ENCODE measurements at regions not wholly inside any gene's neighbourhood (a gene's known extent, or its start where the extent isn't known, plus 50 kb on each side); places are given as distances from the start of the nearest gene placed in this dataset.
A peak's percentile ranks its signal among the peaks of the same experiment; 100 is the strongest.

DNA sequence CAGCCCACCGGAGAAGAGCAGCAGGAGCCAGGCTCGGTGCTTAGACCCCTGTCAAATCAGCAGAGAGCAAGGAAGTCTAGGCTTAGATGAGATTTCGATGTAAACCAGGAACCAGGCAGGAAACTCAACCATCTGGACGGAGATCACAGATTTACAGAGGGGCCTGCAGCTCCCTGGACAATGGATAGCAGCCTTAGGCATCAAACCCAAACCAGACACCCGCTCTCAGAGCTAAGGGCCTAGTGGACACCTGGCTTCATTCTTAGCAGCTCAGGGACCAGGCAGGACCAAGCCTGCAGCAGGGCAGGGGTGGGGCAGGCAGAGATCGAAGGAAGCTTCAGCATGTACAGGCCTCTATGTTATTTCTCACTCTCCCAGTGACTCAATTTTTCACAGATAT lies 127.8 kb upstream of the FMN2 start:
- TF ChIP-seq, protein P1, sequence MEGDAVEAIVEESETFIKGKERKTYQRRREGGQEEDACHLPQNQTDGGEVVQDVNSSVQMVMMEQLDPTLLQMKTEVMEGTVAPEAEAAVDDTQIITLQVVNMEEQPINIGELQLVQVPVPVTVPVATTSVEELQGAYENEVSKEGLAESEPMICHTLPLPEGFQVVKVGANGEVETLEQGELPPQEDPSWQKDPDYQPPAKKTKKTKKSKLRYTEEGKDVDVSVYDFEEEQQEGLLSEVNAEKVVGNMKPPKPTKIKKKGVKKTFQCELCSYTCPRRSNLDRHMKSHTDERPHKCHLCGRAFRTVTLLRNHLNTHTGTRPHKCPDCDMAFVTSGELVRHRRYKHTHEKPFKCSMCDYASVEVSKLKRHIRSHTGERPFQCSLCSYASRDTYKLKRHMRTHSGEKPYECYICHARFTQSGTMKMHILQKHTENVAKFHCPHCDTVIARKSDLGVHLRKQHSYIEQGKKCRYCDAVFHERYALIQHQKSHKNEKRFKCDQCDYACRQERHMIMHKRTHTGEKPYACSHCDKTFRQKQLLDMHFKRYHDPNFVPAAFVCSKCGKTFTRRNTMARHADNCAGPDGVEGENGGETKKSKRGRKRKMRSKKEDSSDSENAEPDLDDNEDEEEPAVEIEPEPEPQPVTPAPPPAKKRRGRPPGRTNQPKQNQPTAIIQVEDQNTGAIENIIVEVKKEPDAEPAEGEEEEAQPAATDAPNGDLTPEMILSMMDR (IDR thresholded peaks at IDR 0.05): no peak
- H3K4me1 Mint-ChIP-seq (ENCODE audit: low read depth): no peaks in the 10 kb centered on the region
- CTCF ChIA-PET: no interaction called here

DNA sequence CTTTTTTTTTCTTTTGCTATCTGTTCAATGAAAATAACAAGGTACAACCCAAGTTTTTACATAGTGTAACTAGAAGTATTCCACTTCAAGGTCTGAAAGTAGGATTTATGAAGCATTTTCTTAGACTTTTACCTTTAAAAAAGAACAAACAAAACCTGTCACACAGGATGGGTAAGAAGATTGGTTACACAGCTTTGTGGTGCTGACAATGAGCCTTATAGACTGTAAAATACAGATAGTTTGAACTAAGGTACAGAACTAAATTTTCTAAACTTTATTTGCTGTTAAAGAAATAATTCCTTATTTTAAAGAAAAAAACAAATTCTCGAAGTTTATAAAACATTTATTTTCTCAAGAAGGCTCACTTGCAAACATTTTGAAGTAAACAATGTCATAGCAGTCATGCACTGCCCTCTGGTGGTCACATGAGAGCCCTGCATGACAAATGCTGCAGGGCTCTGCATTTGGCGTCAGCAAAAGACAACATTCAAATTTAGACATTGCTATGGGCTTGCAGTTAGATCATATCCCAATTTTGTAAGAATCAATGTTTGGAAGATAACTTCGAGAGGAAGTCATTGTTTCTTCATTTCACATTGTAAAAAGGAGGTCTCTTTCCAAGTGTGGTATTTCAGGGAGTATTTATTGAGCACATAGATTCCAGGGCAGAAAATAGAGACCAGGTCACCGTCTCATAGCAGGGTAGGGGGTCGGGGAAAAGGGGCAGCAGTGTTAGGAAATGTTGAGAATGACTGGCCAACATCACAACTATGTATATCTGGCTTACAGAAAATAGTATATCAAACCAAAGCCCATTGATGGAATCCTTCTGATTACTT lies 115.3 kb upstream of the FMN2 start:
- no peaks in the 10 kb centered on the region for H3K36me3 ChIP-seq (ENCODE audit: insufficient read depth, low read length)
- Mint-ChIP-seq H3K27ac (no peak overlapping the region), H3K36me3 (ENCODE audit: low read depth) (no peaks in the 10 kb centered on the region), H3K27me3 (peaks cover 23% of the 10 kb centered on the region), H3K9me3 (peaks cover 15% of the 10 kb centered on the region), H3K4me1 (ENCODE audit: low read depth) (no peaks in the 10 kb centered on the region), H3K4me3 (no peak overlapping the region)
- ATAC-seq (ENCODE audit: poor library complexity) (peak; percentile 39), DNase-seq (peak in 13 of 14 experiments; percentile 12 to 63 (median 27))
- no peaks in the 10 kb centered on the region for H3K27me3 ChIP-seq (ENCODE audit: control insufficient read depth in 1 of 2, insufficient read depth in 2 of 2, low read length in 2 of 2)
- ChIA-PET POLR2A (no interaction called here), CTCF (no interaction called here)
- H3K27ac ChIP-seq (ENCODE audit: low read depth in 1 of 2, low read length in 2 of 2): no peak overlapping the region
- H3K9me3 ChIP-seq (ENCODE audit: control insufficient read depth in 1 of 2, insufficient read depth in 1 of 2, low read length in 2 of 2): peaks cover 0 to 10% of the 10 kb centered on the region in 2 experiments
- intact Hi-C loops (cut with DNase I, micrococcal nuclease): loop anchor here (1.0 to 5.0 kb wide), 3 partner anchors 25 to 1724 kb away; no protein-coding TSS in a partner anchor
- TF ChIP-seq, protein P1 (IDR thresholded peaks at IDR 0.05): peak; percentile 98
- no peak overlapping the region for H3K4me3 ChIP-seq (ENCODE audit: low read length)
- no peaks in the 10 kb centered on the region for H3K4me1 ChIP-seq (ENCODE audit: insufficient read depth, low read length)

More for the DNA sequence above, 127.8 kb upstream of the FMN2 start:
- Mint-ChIP-seq H3K36me3 (ENCODE audit: low read depth) (no peaks in the 10 kb centered on the region), H3K4me3 (no peak overlapping the region), H3K9me3 (no peaks in the 10 kb centered on the region), H3K27ac (no peak overlapping the region), H3K27me3 (peaks cover 15% of the 10 kb centered on the region)
- no peaks in the 10 kb centered on the region for H3K36me3 ChIP-seq (ENCODE audit: insufficient read depth, low read length)
- H3K27me3 ChIP-seq (ENCODE audit: control insufficient read depth in 1 of 2, insufficient read depth in 2 of 2, low read length in 2 of 2): no peaks in the 10 kb centered on the region
- H3K4me3 ChIP-seq (ENCODE audit: low read length): no peak overlapping the region
- peaks cover 0 to 5% of the 10 kb centered on the region in 2 experiments for H3K9me3 ChIP-seq (ENCODE audit: control insufficient read depth in 1 of 2, insufficient read depth in 1 of 2, low read length in 2 of 2)
- H3K27ac ChIP-seq (ENCODE audit: low read depth in 1 of 2, low read length in 2 of 2): no peak overlapping the region
- DNase-seq (no peak), ATAC-seq (ENCODE audit: poor library complexity) (no peak)
- POLR2A ChIA-PET: no interaction called here
- no peaks in the 10 kb centered on the region for H3K4me1 ChIP-seq (ENCODE audit: insufficient read depth, low read length)
- intact Hi-C loops (cut with DNase I, micrococcal nuclease): no loop called here

DNA sequence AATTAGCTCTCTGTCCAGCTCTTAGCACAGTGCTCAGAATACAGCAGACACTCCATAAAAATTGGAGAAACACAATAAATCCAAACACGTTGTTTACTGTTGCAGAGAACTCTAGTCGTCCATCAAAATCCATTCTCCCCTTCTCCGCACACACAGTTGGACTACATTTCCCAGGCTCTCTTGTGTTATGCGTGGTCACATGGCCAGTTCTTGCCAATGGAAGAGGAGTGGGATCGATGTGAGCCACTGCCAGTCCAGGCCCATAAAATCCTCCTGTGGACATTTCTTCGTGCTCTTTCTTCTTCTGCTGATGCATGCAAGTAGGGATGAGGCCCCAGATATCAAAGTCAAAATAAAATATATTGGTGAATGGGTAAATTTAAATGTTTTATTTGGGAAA lies 114.3 kb upstream of the FMN2 start:
- no peak for DNase-seq
- intact Hi-C loops (cut with DNase I, micrococcal nuclease): loop anchor here (2.0 to 5.0 kb wide), 2 partner anchors 27 to 1725 kb away; no protein-coding TSS in a partner anchor
- Histone ChIP-seq H3K9me3 (ENCODE audit: control insufficient read depth in 1 of 2, insufficient read depth in 1 of 2, low read length in 2 of 2) (peaks cover 2 to 16% of the 10 kb centered on the region in 2 experiments), H3K27ac (ENCODE audit: low read depth in 1 of 2, low read length in 2 of 2) (no peak overlapping the region), H3K4me1 (ENCODE audit: insufficient read depth, low read length) (no peaks in the 10 kb centered on the region), H3K4me3 (ENCODE audit: low read length) (no peak overlapping the region), H3K36me3 (ENCODE audit: insufficient read depth, low read length) (no peaks in the 10 kb centered on the region), H3K27me3 (ENCODE audit: control insufficient read depth in 1 of 2, insufficient read depth in 2 of 2, low read length in 2 of 2) (no peaks in the 10 kb centered on the region)
- Mint-ChIP-seq H3K9me3 (peaks cover 15% of the 10 kb centered on the region), H3K4me3 (no peak overlapping the region), H3K27me3 (peaks cover 13% of the 10 kb centered on the region), H3K36me3 (ENCODE audit: low read depth) (no peaks in the 10 kb centered on the region), H3K4me1 (ENCODE audit: low read depth) (no peaks in the 10 kb centered on the region), H3K27ac (no peak overlapping the region)
- ChIA-PET CTCF (no interaction called here), POLR2A (no interaction called here)
- ATAC-seq (ENCODE audit: poor library complexity): no peak
- TF ChIP-seq, protein P1 (IDR thresholded peaks at IDR 0.05): no peak

Measured in CD4-positive, alpha-beta T cell (primary cell).